B cell (primary cell): ENCODE measurements at regions not wholly inside any gene's neighbourhood (a gene's known extent, or its start where the extent isn't known, plus 50 kb on each side); places are given as distances from the start of the nearest gene placed in this dataset.

ENCODE experiments used
- ATAC-seq: fragments of 200-7000 bp; cut with Tn5 transposase; one replicate; pipeline ENCODE4 v1.10.0; 2021; ENCODE audit warnings: low read depth, mild to moderate bottlenecking, moderate number of reproducible peaks, moderate library complexity
- CTCF ChIA-PET: fragments of 350-600 bp; sonication (Branson Sonifier 250); formaldehyde crosslinking; loops from one replicate; lab custom pipeline; 2021; ENCODE audit warnings: antibody characterized with exemption, inconsistent platforms; lab: Charles Lee
- POLR2A ChIA-PET: fragments of 350-600 bp; sonication (Branson Sonifier 250); formaldehyde crosslinking; loops from one replicate; lab custom pipeline; 2021; ENCODE audit warnings: antibody characterized with exemption; lab: Charles Lee
- DNase-seq: peaks from one replicate; pipeline ENCODE4 v3.0.0; 2013
- H2AFZ ChIP-seq: 2 replicates; pipeline ENCODE4 v1.6.1; 2012; ENCODE audit warnings: mild to moderate bottlenecking, low read depth, low read length; ENCODE audit not compliant: insufficient read depth, poor library complexity, severe bottlenecking
- H3K27ac ChIP-seq, 2 donors: 1 replicate in 1 of 2; 2 replicates in 1 of 2; pipeline ENCODE4 v1.5.1; 2012 to 2013; ENCODE audit warnings: low read length in 2 of 2, mild to moderate bottlenecking in 2 of 2, moderate library complexity in 1 of 2
- H3K27me3 ChIP-seq, 4 experiments: fragments of 200-600 bp in 1 of 4; sonication (generic) in 1 of 4; replicated peaks in 1 of 4; 1 replicate in 2 of 4; 2 replicates in 2 of 4; pipeline versions ENCODE4 v1.6.1 to v1.7.0; 2013 to 2016; ENCODE audit warnings: low read length in 3 of 4, mild to moderate bottlenecking in 2 of 4, mixed read lengths in 1 of 4, moderate library complexity in 1 of 4; ENCODE audit not compliant: insufficient read depth in 4 of 4, control insufficient read depth in 3 of 4; ENCODE audit errors: control extremely low read depth in 1 of 4
- H3K36me3 ChIP-seq, 2 experiments: replicated peaks in 1 of 2; 1 replicate in 1 of 2; 2 replicates in 1 of 2; pipeline versions ENCODE4 v1.6.1 to v1.7.1; 2013; ENCODE audit warnings: low read length in 1 of 2; ENCODE audit not compliant: insufficient read depth in 2 of 2, control insufficient read depth in 1 of 2; ENCODE audit errors: control extremely low read depth in 1 of 2, extremely low read depth in 1 of 2
- H3K4me1 ChIP-seq, 2 donors: fragments of 200-600 bp in 1 of 2; sonication (generic) in 1 of 2; 1 replicate in 1 of 2; 2 replicates in 1 of 2; pipeline versions ENCODE4 v1.5.1 to v1.6.1; 2013 to 2017; ENCODE audit warnings: low read length in 2 of 2; ENCODE audit not compliant: control insufficient read depth in 2 of 2, insufficient read depth in 2 of 2
- H3K4me2 ChIP-seq: replicated peaks from 2 replicates; pipeline ENCODE3; 2012; ENCODE audit warnings: mild to moderate bottlenecking, low read depth, low read length; ENCODE audit not compliant: poor library complexity, severe bottlenecking
- H3K4me3 ChIP-seq, 5 experiments: fragments of 200-600 bp in 1 of 5; sonication (generic) in 1 of 5; 1 replicate in 3 of 5; 2 replicates in 2 of 5; pipeline versions ENCODE4 v1.5.1 to v1.7.0; 2011 to 2016; ENCODE audit warnings: low read length in 4 of 5, mild to moderate bottlenecking in 4 of 5, low read depth in 2 of 5, control low read depth in 1 of 5, moderate library complexity in 1 of 5; ENCODE audit not compliant: insufficient read depth in 1 of 5; ENCODE audit errors: control extremely low read depth in 1 of 5, extremely low read depth in 1 of 5
- H3K79me2 ChIP-seq: fragments of 200-600 bp; sonication (generic); one replicate; pipeline ENCODE4 v1.6.0; 2016; ENCODE audit warnings: low read length; ENCODE audit not compliant: control insufficient read depth, insufficient read depth
- H3K9ac ChIP-seq: fragments of 200-600 bp; sonication (generic); 2 replicates; pipeline ENCODE4 v1.6.1; 2017; ENCODE audit warnings: mild to moderate bottlenecking, low read length, moderate library complexity
- H3K9me3 ChIP-seq, 3 donors: one replicate each; pipeline versions ENCODE4 v1.6.1 to v1.7.1; 2013; ENCODE audit warnings: low read length in 2 of 3; ENCODE audit not compliant: control insufficient read depth in 2 of 3, insufficient read depth in 1 of 3; ENCODE audit errors: control extremely low read depth in 1 of 3
- H4K20me1 ChIP-seq: 2 replicates; pipeline ENCODE4 v1.6.0; 2012; ENCODE audit warnings: mild to moderate bottlenecking, low read length; ENCODE audit not compliant: insufficient read depth, control insufficient read depth, poor library complexity, severe bottlenecking
- H3K27ac Mint-ChIP-seq: one replicate; pipeline ENCODE4 v1.8.0; 2021; ENCODE audit warnings: mixed read lengths
- H3K27me3 Mint-ChIP-seq: one replicate; pipeline ENCODE4 v1.8.0; 2021; ENCODE audit warnings: mixed read lengths
- H3K4me1 Mint-ChIP-seq: one replicate; pipeline ENCODE4 v1.8.0; 2021; ENCODE audit warnings: mixed read lengths
- H3K4me3 Mint-ChIP-seq: one replicate; pipeline ENCODE4 v1.8.0; 2021; ENCODE audit warnings: mixed read lengths
- H3K9me3 Mint-ChIP-seq: one replicate; pipeline ENCODE4 v1.8.0; 2022; ENCODE audit warnings: mixed read lengths; ENCODE audit not compliant: insufficient read depth
- CTCF ChIP-seq: fragments of 200-600 bp; IDR thresholded peaks from one replicate; pipeline ENCODE4 v1.8.0; 2022; ENCODE audit warnings: antibody characterized with exemption, mild to moderate bottlenecking
- EZH2 ChIP-seq: IDR thresholded peaks from 2 replicates; pipeline ENCODE4 v1.6.1; 2012; ENCODE audit warnings: borderline replicate concordance, low read depth, mild to moderate bottlenecking, moderate library complexity, low read length; ENCODE audit not compliant: insufficient read depth, poor library complexity, severe bottlenecking
- WGBS: methylation state at CpG from one replicate; pipeline ENCODE4 v1.1.5; 2013; ENCODE audit warnings: missing lambda C conversion rate; ENCODE audit not compliant: insufficient coverage; 5-methylcytosine and 5-hydroxymethylcytosine counted together
- intact Hi-C: fragments of 100-400 bp; cut with micrococcal nuclease; formaldehyde crosslinking; loops from one replicate; pipeline ENCODE4 v1.10.0; 2022

DNA sequence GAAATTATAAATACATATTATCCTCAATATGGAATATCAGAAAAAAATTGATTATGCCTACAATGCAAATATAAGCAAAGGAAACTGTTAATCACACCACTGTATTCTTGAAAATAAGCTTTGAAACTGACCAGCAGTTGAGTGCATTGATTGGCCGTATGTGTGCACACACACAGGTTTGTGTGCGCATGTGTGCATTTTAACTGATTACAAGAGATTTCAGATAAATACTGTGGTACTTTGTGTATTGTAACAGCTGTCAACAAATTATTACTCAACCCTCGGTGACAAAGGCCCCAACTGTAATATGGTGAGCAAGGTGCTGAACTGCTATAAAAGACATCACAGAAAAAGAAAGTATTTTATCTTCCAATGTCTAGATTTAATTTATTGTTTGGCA is 1238.9 kb upstream of the ALCAM start:
- H3K27ac ChIP-seq: no peak overlapping the region
- Mint-ChIP-seq H3K4me1 (peaks cover 3% of the 10 kb centered on the region), H3K27me3 (no peaks in the 10 kb centered on the region), H3K4me3 (no peak overlapping the region), H3K9me3 (peaks cover 2% of the 10 kb centered on the region), H3K27ac (no peak overlapping the region)
- H3K4me3 ChIP-seq: no peak overlapping the region
- H3K9ac ChIP-seq: no peak overlapping the region
- intact Hi-C loops: no loop called here
- H3K9me3 ChIP-seq: no peaks in the 10 kb centered on the region
- WGBS: 100% methylated on average over 1 of the region's 3 CpGs
- H3K79me2 ChIP-seq: no peaks in the 10 kb centered on the region
- no peak for DNase-seq
- H2AFZ ChIP-seq: no peak overlapping the region
- H3K4me2 ChIP-seq: no peak overlapping the region
- TF ChIP-seq EZH2: no peak
- no peak for ATAC-seq
- no peaks in the 10 kb centered on the region for H3K4me1 ChIP-seq
- ChIA-PET CTCF (no interaction called here), POLR2A (no interaction called here)
- no peaks in the 10 kb centered on the region for H3K36me3 ChIP-seq
- H4K20me1 ChIP-seq: no peaks in the 10 kb centered on the region
- H3K27me3 ChIP-seq: no peaks in the 10 kb centered on the region

DNA sequence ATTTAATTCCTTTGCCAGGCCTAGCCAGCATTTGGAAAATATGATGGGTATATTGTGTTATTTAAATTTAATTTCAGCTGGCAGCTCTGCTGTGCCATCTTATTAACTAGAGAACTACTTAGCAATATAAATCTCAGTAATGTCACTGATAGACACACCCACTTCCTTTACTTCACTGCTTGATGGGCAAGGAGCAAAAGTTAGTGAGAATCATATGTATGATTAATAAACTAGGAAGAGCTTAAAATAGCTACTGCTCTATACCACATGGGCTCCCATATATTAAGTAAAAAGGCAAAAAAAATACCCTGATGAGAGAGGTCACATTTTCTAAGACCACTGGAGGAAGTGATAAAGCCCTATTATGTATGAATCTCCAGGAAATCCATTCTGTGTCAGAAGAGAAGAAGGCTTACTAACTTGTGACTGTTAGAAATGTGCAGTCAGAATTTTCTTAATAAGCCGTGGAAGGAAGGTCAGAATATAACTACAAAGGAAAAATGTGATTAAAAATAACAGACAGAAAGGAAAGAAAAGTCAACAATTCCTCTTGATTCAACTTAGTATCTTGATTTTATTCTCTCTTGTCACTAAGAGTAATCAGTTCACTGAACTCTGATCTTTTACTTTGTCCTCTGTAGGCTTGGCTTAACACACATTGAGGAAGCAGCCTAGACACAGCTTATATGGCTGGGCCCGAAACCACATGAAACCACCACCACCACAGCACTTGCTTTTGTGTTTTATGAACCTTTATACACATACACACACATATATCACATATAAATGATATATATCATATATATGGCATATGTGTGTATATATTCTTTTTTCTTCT is 1233.9 kb upstream of the ALCAM start:
- POLR2A ChIA-PET: no interaction called here
- intact Hi-C loops: no loop called here
- no peak overlapping the region for H3K9ac ChIP-seq
- WGBS: no CpG with 5 or more reads among the region's 2 CpGs
- Mint-ChIP-seq H3K4me1 (peaks cover 5% of the 10 kb centered on the region), H3K27ac (no peak overlapping the region), H3K9me3 (peaks cover 2% of the 10 kb centered on the region), H3K27me3 (no peaks in the 10 kb centered on the region), H3K4me3 (no peak overlapping the region)
- H3K4me1 ChIP-seq: no peaks in the 10 kb centered on the region
- no peak for ATAC-seq
- no peaks in the 10 kb centered on the region for H3K27me3 ChIP-seq
- no peak overlapping the region for H3K27ac ChIP-seq
- no peak for TF ChIP-seq CTCF
- no peak for TF ChIP-seq EZH2
- H2AFZ ChIP-seq: peak overlapping the region; percentile 46
- CTCF ChIA-PET: no interaction called here
- H3K9me3 ChIP-seq: no peaks in the 10 kb centered on the region
- H3K79me2 ChIP-seq: no peaks in the 10 kb centered on the region
- H3K4me2 ChIP-seq: no peak overlapping the region
- DNase-seq: no peak
- no peak overlapping the region for H3K4me3 ChIP-seq
- H4K20me1 ChIP-seq: no peaks in the 10 kb centered on the region
- H3K36me3 ChIP-seq: no peaks in the 10 kb centered on the region
